WTC11 (cell line): ENCODE measurements at regions not wholly inside any gene's neighbourhood (a gene's known extent, or its start where the extent isn't known, plus 50 kb on each side); places are given as distances from the start of the nearest gene placed in this dataset.

Experiments used
- ATAC-seq: fragments of 200-7000 bp; cut with Tn5 transposase; 2 replicates; pipeline ENCODE4 v1.10.0; 2021; ENCODE audit warnings: mild to moderate bottlenecking, moderate library complexity
- CTCF ChIA-PET: fragments of 300-600 bp; sonication (Branson Sonifier 250); formaldehyde crosslinking; loops from one replicate; lab custom pipeline; 2021; ENCODE audit warnings: antibody characterized with exemption; lab: Charles Lee
- POLR2A ChIA-PET: fragments of 350-600 bp; sonication (Branson Sonifier 250); formaldehyde crosslinking; loops from one replicate; lab custom pipeline; 2021; ENCODE audit warnings: antibody characterized with exemption; lab: Charles Lee
- DNase-seq: peaks from one replicate; pipeline ENCODE4 v3.0.0; 2021; ENCODE audit warnings: low spot score
- H3K27ac Mint-ChIP-seq: 2 replicates; pipeline ENCODE4 v1.8.0; 2021; ENCODE audit warnings: mixed read lengths
- H3K27me3 Mint-ChIP-seq: 2 replicates; pipeline ENCODE4 v1.8.0; 2021; ENCODE audit warnings: low read depth, mild to moderate bottlenecking, moderate library complexity, mixed read lengths
- H3K36me3 Mint-ChIP-seq: 2 replicates; pipeline ENCODE4 v1.8.0; 2021; ENCODE audit warnings: mixed read lengths
- H3K4me1 Mint-ChIP-seq: 2 replicates; pipeline ENCODE4 v1.8.0; 2022; ENCODE audit warnings: mixed read lengths
- H3K4me3 Mint-ChIP-seq: 2 replicates; pipeline ENCODE4 v1.8.0; 2021; ENCODE audit warnings: mild to moderate bottlenecking, moderate library complexity, mixed read lengths
- H3K9me3 Mint-ChIP-seq: 2 replicates; pipeline ENCODE4 v1.8.0; 2021; ENCODE audit warnings: mixed read lengths
- CREB1 ChIP-seq: sonication (generic); formaldehyde crosslinking; IDR thresholded peaks from 2 replicates; pipeline ENCODE4 v1.8.0; 2023; ENCODE audit warnings: mild to moderate bottlenecking, missing genetic modification reagents
- CTCF ChIP-seq: fragments of 200-600 bp; IDR thresholded peaks from 2 replicates; pipeline ENCODE4 v1.8.0; 2022; ENCODE audit warnings: antibody characterized with exemption
- ELF4 ChIP-seq: sonication (generic); formaldehyde crosslinking; IDR thresholded peaks from 2 replicates; pipeline ENCODE4 v1.8.1; 2022; ENCODE audit warnings: low read depth, mild to moderate bottlenecking, moderate library complexity, missing genetic modification reagents
- ESRRA ChIP-seq: sonication (generic); formaldehyde crosslinking; IDR thresholded peaks from 2 replicates; pipeline ENCODE4 v1.8.1; 2022; ENCODE audit warnings: mild to moderate bottlenecking, missing genetic modification reagents, borderline replicate concordance
- FOXP4 ChIP-seq: sonication (generic); formaldehyde crosslinking; IDR thresholded peaks from 2 replicates; pipeline ENCODE4 v1.8.0; 2022; ENCODE audit warnings: mild to moderate bottlenecking, missing genetic modification reagents
- JUN ChIP-seq: sonication (generic); formaldehyde crosslinking; IDR thresholded peaks from 2 replicates; pipeline ENCODE4 v1.8.0; 2023; ENCODE audit warnings: mild to moderate bottlenecking, missing genetic modification reagents
- KAT7 ChIP-seq: sonication (generic); formaldehyde crosslinking; IDR thresholded peaks from 2 replicates; pipeline ENCODE4 v1.8.1; 2023; ENCODE audit warnings: missing genetic modification reagents, mild to moderate bottlenecking, borderline replicate concordance
- MLX ChIP-seq: sonication (generic); formaldehyde crosslinking; IDR thresholded peaks from 2 replicates; pipeline ENCODE4 v1.8.1; 2023; ENCODE audit warnings: mild to moderate bottlenecking, missing genetic modification reagents, moderate library complexity
- PREB ChIP-seq: sonication (generic); formaldehyde crosslinking; IDR thresholded peaks from 2 replicates; pipeline ENCODE4 v1.8.1; 2022; ENCODE audit warnings: mild to moderate bottlenecking, missing genetic modification reagents, moderate library complexity, borderline replicate concordance
- PRRX2 ChIP-seq: fragments of 250-450 bp; sonication (Bioruptor Pico); IDR thresholded peaks from 2 replicates; pipeline ENCODE4 v1.8.0; 2021; ENCODE audit warnings: mild to moderate bottlenecking
- RORB ChIP-seq: fragments of 250-450 bp; sonication (Bioruptor Pico); IDR thresholded peaks from 2 replicates; pipeline ENCODE4 v1.9.0; 2021; ENCODE audit warnings: mild to moderate bottlenecking
- STAT6 ChIP-seq: sonication (generic); formaldehyde crosslinking; conservative IDR thresholded peaks from 2 replicates; pipeline ENCODE4 v1.8.1; 2023; ENCODE audit warnings: mild to moderate bottlenecking, low read depth, missing genetic modification reagents, moderate library complexity
- TEAD1 ChIP-seq: sonication (generic); formaldehyde crosslinking; IDR thresholded peaks from 2 replicates; pipeline ENCODE4 v1.8.0; 2022; ENCODE audit warnings: mild to moderate bottlenecking, missing genetic modification reagents
- ZBTB21 ChIP-seq: sonication (generic); formaldehyde crosslinking; IDR thresholded peaks from 2 replicates; pipeline ENCODE4 v1.8.1; 2023; ENCODE audit warnings: mild to moderate bottlenecking, missing genetic modification reagents, borderline replicate concordance
- ZNF232 ChIP-seq: sonication (generic); formaldehyde crosslinking; IDR thresholded peaks from 2 replicates; pipeline ENCODE4 v1.8.0; 2022; ENCODE audit warnings: mild to moderate bottlenecking, missing genetic modification reagents
- ZNF317 ChIP-seq: sonication (generic); formaldehyde crosslinking; IDR thresholded peaks from 2 replicates; pipeline ENCODE4 v1.8.1; 2023; ENCODE audit warnings: low read depth, mild to moderate bottlenecking, moderate library complexity, missing genetic modification reagents, borderline replicate concordance
- ZNF416 ChIP-seq: fragments of 250-450 bp; sonication (Bioruptor Pico); IDR thresholded peaks from 2 replicates; pipeline ENCODE4 v1.9.0; 2021; ENCODE audit warnings: mild to moderate bottlenecking, inconsistent platforms
- ZNF423 ChIP-seq: fragments of 250-450 bp; sonication (Bioruptor Pico); IDR thresholded peaks from 2 replicates; pipeline ENCODE4 v2.1.2; 2022; ENCODE audit warnings: mild to moderate bottlenecking, moderate library complexity
- ZNF532 ChIP-seq: fragments of 250-450 bp; sonication (Bioruptor Pico); IDR thresholded peaks from 2 replicates; pipeline ENCODE4 v1.9.0; 2021; ENCODE audit warnings: mild to moderate bottlenecking, borderline replicate concordance
- ZNF671 ChIP-seq: fragments of 250-450 bp; sonication (Bioruptor Pico); IDR thresholded peaks from 2 replicates; pipeline ENCODE4 v1.8.0; 2021; ENCODE audit warnings: mild to moderate bottlenecking
- ZSCAN18 ChIP-seq: fragments of 250-450 bp; sonication (Bioruptor Pico); IDR thresholded peaks from 2 replicates; pipeline ENCODE4 v2.1.2; 2022; ENCODE audit warnings: mild to moderate bottlenecking, moderate library complexity

GRCh38 chr12:115756271-115756670, 521.2 kb downstream of the MED13L start:
- no peak overlapping the region for H3K4me3 Mint-ChIP-seq
- no peak for DNase-seq
- H3K27me3 Mint-ChIP-seq = no peaks in the 10 kb centered on the region
- H3K36me3 Mint-ChIP-seq = no peaks in the 10 kb centered on the region
- H3K9me3 Mint-ChIP-seq = no peaks in the 10 kb centered on the region
- POLR2A ChIA-PET = no interaction called here
- H3K27ac Mint-ChIP-seq = no peak overlapping the region
- no peak for ATAC-seq
- H3K4me1 Mint-ChIP-seq = peaks cover 12% of the 10 kb centered on the region
- CTCF ChIA-PET = interaction anchor here (0.6 to 0.9 kb wide), 2 partner anchors 15 to 753 kb away, joined by 3 to 4 read pairs; no protein-coding TSS in a partner anchor
- TF ChIP-seq MLX (no peak), CREB1 (CRISPR knock-in tag) (no peak), ESRRA (no peak), ZSCAN18 (CRISPR knock-in tag) (no peak), STAT6 (no peak), ZNF232 (CRISPR knock-in tag) (no peak), ZNF671 (no peak), PREB (CRISPR knock-in tag) (no peak), FOXP4 (no peak), ZNF532 (CRISPR knock-in tag) (no peak), ZNF423 (no peak), TEAD1 (CRISPR knock-in tag) (no peak), ELF4 (CRISPR knock-in tag) (no peak), PRRX2 (CRISPR knock-in tag) (no peak)

GRCh38 chr12:115755725-115756085, 521.8 kb downstream of the MED13L start:
- no peak for DNase-seq
- ChIA-PET CTCF (interaction anchor here (0.9 to 1.0 kb wide), 2 partner anchors 15 to 191 kb away, joined by 3 to 4 read pairs; no protein-coding TSS in a partner anchor), POLR2A (no interaction called here)
- Mint-ChIP-seq H3K4me1 (peaks cover 12% of the 10 kb centered on the region), H3K4me3 (no peak overlapping the region), H3K27me3 (no peaks in the 10 kb centered on the region), H3K9me3 (no peaks in the 10 kb centered on the region), H3K36me3 (no peaks in the 10 kb centered on the region), H3K27ac (no peak overlapping the region)
- ATAC-seq = no peak
- TF ChIP-seq ZNF416 (CRISPR knock-in tag) = no peak
- no peak for TF ChIP-seq RORB (CRISPR knock-in tag)
- TF ChIP-seq KAT7 (CRISPR knock-in tag) = no peak
- no peak for TF ChIP-seq ZBTB21
- TF ChIP-seq JUN (CRISPR knock-in tag) = no peak
- no peak for TF ChIP-seq ZSCAN18 (CRISPR knock-in tag)
- TF ChIP-seq CTCF = no peak
- TF ChIP-seq ZNF317 (CRISPR knock-in tag) = no peak
